ENCODE measurements at regions not wholly inside any gene's neighbourhood (a gene's known extent, or its start where the extent isn't known, plus 50 kb on each side); places are given as distances from the start of the nearest gene placed in this dataset.

DNA sequence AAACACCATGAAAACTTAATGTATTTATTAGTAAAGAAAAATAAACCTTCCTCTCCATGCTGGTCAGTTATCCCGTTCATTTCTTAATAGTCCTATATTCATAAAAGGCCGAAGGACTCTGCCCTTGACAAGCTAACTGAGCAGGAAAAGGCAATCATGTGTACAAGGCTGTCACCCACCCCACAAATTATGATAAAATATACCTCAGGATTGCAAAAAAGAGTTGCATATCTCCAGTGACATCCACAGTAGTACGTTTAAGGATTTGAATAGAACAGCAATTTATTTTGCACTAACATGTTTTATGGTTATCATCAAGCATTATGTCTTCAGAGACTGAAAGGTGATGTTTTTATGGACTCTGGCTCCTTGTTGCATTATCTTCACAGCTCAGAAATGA, 157.6 kb downstream of the FOXB1 start:
- H3K27ac ChIP-seq (ENCODE audit: low read length): no peak overlapping the region
- no peaks in the 10 kb centered on the region for H3K36me3 ChIP-seq (ENCODE audit: low read depth, low read length)
- BruUV-seq (replicated peaks): no TSS peak
- DNase-seq (no peak), ATAC-seq (no peak)
- H3K79me2 ChIP-seq (ENCODE audit: low read length): no peaks in the 10 kb centered on the region
- no peaks in the 10 kb centered on the region for H3K4me1 ChIP-seq (ENCODE audit: insufficient read depth, low read length)
- TF ChIP-seq EZH2phosphoT487 (IDR thresholded peaks at IDR 0.05; ENCODE audit: borderline replicate concordance, low read length) (no peak), EZH2 (IDR thresholded peaks at IDR 0.05; ENCODE audit: low read length, unreplicated experiment) (no peak)
- TF ChIP-seq, protein P1, sequence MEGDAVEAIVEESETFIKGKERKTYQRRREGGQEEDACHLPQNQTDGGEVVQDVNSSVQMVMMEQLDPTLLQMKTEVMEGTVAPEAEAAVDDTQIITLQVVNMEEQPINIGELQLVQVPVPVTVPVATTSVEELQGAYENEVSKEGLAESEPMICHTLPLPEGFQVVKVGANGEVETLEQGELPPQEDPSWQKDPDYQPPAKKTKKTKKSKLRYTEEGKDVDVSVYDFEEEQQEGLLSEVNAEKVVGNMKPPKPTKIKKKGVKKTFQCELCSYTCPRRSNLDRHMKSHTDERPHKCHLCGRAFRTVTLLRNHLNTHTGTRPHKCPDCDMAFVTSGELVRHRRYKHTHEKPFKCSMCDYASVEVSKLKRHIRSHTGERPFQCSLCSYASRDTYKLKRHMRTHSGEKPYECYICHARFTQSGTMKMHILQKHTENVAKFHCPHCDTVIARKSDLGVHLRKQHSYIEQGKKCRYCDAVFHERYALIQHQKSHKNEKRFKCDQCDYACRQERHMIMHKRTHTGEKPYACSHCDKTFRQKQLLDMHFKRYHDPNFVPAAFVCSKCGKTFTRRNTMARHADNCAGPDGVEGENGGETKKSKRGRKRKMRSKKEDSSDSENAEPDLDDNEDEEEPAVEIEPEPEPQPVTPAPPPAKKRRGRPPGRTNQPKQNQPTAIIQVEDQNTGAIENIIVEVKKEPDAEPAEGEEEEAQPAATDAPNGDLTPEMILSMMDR (conservative IDR thresholded peaks at IDR 0.05; ENCODE audit: low read depth, low read length): no peak
- no peak overlapping the region for H3K4me2 ChIP-seq (ENCODE audit: low read length)
- peaks cover 64% of the 10 kb centered on the region for H3K27me3 ChIP-seq (ENCODE audit: low read length)
- ChIA-PET POLR2A (ENCODE audit: unreplicated experiment) (no interaction called here), CTCF (no interaction called here)
- H3K4me3 ChIP-seq (ENCODE audit: low read length): no peak overlapping the region
- no peaks in the 10 kb centered on the region for H3F3A ChIP-seq (ENCODE audit: low read length, unreplicated experiment)
- H3K9ac ChIP-seq (ENCODE audit: low read length): no peak overlapping the region
- H3K9me2 ChIP-seq (replicated peaks; ENCODE audit: low read length): no peaks in the 10 kb centered on the region
- intact Hi-C loops (cut with micrococcal nuclease): no loop called here
- no peak overlapping the region for H2AFZ ChIP-seq (ENCODE audit: low read length)
- H3K9me3 ChIP-seq (ENCODE audit: low read length): no peaks in the 10 kb centered on the region
- no peaks in the 10 kb centered on the region for H4K20me1 ChIP-seq (ENCODE audit: low read length)

DNA sequence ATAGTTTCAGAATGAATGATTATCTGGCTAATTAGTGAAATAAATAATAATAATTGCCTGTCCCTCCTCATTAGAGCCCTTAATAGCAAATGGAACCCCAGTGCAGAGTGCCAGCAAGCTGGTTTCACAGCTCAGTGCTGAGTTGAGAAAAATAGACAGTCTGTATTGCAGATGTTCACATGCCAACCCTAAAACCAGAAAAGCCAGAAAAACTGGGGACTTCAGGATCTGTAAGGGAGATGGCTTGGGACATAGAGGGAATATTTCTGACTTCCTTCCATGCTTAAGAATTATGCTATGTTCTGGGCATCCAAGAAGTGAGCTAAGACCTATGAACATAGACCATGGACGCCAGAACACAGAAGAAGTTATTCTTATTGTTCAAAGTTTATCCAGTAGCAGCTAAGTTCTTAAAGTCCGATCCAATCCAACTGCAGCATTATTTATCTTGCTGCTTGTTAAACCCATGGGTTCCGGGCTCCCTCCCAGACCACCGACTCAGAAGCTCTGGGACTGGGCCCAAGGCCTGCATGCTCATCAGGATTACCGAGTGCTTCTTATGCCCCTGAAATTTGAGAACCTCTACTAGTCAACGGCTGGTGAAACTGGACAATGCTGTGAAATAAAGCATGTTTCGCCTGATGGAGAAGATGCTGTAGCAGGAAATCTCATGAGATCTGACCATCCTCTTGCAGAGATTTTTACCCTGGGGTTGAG, 158.3 kb downstream of the FOXB1 start:
- peaks cover 63% of the 10 kb centered on the region for H3K27me3 ChIP-seq (ENCODE audit: low read length)

GRCh38 chr15:60162968-60163355, 158.9 kb downstream of the FOXB1 start:
- no peak for DNase-seq
- Histone ChIP-seq H3K27ac (ENCODE audit: low read length) (no peak overlapping the region), H4K20me1 (ENCODE audit: low read length) (no peaks in the 10 kb centered on the region), H2AFZ (ENCODE audit: low read length) (no peak overlapping the region), H3K9ac (ENCODE audit: low read length) (no peak overlapping the region), H3K9me3 (ENCODE audit: low read length) (no peaks in the 10 kb centered on the region), H3K9me2 (replicated peaks; ENCODE audit: low read length) (no peaks in the 10 kb centered on the region), H3F3A (ENCODE audit: low read length, unreplicated experiment) (no peaks in the 10 kb centered on the region), H3K36me3 (ENCODE audit: low read depth, low read length) (no peaks in the 10 kb centered on the region), H3K4me2 (ENCODE audit: low read length) (no peak overlapping the region), H3K79me2 (ENCODE audit: low read length) (no peaks in the 10 kb centered on the region), H3K27me3 (ENCODE audit: low read length) (peaks cover 65% of the 10 kb centered on the region), H3K4me1 (ENCODE audit: insufficient read depth, low read length) (no peaks in the 10 kb centered on the region), H3K4me3 (ENCODE audit: low read length) (no peak overlapping the region)
- CTCF ChIA-PET: no interaction called here
- ATAC-seq: no peak
- intact Hi-C loops (cut with micrococcal nuclease): no loop called here
- POLR2A ChIA-PET (ENCODE audit: unreplicated experiment): no interaction called here
- BruUV-seq (replicated peaks): no TSS peak
- TF ChIP-seq, protein P1 (conservative IDR thresholded peaks at IDR 0.05; ENCODE audit: low read depth, low read length): no peak
- no peak for TF ChIP-seq EZH2 (IDR thresholded peaks at IDR 0.05; ENCODE audit: low read length, unreplicated experiment)

More for the DNA sequence above, 158.3 kb downstream of the FOXB1 start:
- Histone ChIP-seq H3K9me3 (ENCODE audit: low read length) (no peaks in the 10 kb centered on the region), H3K9ac (ENCODE audit: low read length) (no peak overlapping the region), H3F3A (ENCODE audit: low read length, unreplicated experiment) (no peaks in the 10 kb centered on the region), H3K4me3 (ENCODE audit: low read length) (no peak overlapping the region), H3K4me2 (ENCODE audit: low read length) (no peak overlapping the region), H4K20me1 (ENCODE audit: low read length) (no peaks in the 10 kb centered on the region), H3K27ac (ENCODE audit: low read length) (no peak overlapping the region), H3K4me1 (ENCODE audit: insufficient read depth, low read length) (no peaks in the 10 kb centered on the region), H3K36me3 (ENCODE audit: low read depth, low read length) (no peaks in the 10 kb centered on the region), H3K9me2 (replicated peaks; ENCODE audit: low read length) (no peaks in the 10 kb centered on the region), H2AFZ (ENCODE audit: low read length) (no peak overlapping the region), H3K79me2 (ENCODE audit: low read length) (no peaks in the 10 kb centered on the region)
- TF ChIP-seq, protein P1 (conservative IDR thresholded peaks at IDR 0.05; ENCODE audit: low read depth, low read length): no peak
- TF ChIP-seq EZH2phosphoT487 (IDR thresholded peaks at IDR 0.05; ENCODE audit: borderline replicate concordance, low read length) (no peak), EZH2 (IDR thresholded peaks at IDR 0.05; ENCODE audit: low read length, unreplicated experiment) (no peak)
- DNase-seq (no peak), ATAC-seq (no peak)
- no TSS peak for BruUV-seq (replicated peaks)
- ChIA-PET CTCF (no interaction called here), POLR2A (ENCODE audit: unreplicated experiment) (no interaction called here)
- intact Hi-C loops (cut with micrococcal nuclease): no loop called here

Measured in PC-3 (cell line).